HT1080 (cell line): ENCODE measurements at regions not wholly inside any gene's neighbourhood (a gene's known extent, or its start where the extent isn't known, plus 50 kb on each side); places are given as distances from the start of the nearest gene placed in this dataset.
"Not testable (repeated sequence)": the region's sequence is repeated elsewhere in the genome, so short reads cannot be mapped to it uniquely, and the experiment has no call there.

Source experiments
- DNase-seq: peaks from one replicate; pipeline ENCODE4 v3.0.0-alpha.2; 2015; ENCODE audit warnings: low read depth

DNA sequence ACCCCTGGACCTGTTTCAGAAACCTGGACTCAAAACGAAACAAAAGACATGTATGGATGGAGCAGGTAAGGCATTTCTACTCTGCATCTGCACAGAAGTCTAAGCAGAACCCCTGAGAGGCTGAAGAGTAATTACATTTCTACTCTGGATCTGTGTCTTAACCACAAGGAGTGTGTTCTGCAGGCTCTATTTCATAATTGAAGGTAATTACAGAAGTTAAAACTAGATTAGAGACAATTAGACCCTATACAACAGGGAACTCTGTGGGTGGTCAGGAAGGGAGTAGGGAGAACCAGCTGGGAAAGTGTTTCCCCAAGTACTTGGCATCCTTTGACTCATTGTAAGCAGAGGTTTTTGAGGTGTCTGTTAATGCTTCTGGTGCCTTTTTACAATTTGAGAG is 69.8 kb downstream of the IGSF1 start:
- DNase-seq = no peak

DNA sequence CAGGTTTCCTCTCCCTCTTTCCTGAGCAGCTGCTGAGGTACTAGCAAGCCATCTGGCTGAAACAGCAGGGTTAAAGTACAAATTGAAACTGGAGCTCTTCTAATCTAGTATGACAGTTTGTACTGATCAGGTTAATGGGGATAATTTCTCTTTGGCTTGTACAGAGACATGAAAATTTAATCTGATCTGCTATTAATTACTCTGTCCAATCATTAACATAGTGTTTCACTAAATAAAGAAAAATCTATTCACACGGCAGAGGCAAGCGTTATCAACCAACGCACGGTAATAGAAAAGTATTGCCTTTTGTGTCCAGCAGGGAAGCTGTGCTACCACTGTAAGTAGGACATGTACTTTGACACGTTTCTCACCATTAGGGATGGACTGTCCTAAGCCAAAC is 71.1 kb downstream of the IGSF1 start:
- DNase-seq = no peak

DNA sequence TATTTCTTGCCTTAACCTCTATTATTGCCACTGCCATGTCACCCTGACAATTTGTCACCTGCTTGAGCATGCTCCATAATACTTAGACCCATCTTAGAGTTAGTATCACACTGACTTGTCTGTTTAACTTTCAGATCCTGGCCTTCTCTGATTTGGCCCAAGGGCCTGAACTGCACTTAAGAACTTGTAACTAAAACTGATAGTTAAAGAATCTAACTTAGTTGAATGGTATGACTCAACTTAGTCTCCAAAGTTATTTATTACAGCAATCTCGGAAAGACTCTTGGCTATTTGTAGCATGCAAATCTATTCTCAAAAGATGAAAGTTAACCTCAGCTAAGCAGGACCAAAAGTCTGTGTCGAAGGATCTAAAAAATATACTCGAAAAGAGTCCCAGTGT is 72.3 kb downstream of the IGSF1 start:
- DNase-seq = no peak

DNA sequence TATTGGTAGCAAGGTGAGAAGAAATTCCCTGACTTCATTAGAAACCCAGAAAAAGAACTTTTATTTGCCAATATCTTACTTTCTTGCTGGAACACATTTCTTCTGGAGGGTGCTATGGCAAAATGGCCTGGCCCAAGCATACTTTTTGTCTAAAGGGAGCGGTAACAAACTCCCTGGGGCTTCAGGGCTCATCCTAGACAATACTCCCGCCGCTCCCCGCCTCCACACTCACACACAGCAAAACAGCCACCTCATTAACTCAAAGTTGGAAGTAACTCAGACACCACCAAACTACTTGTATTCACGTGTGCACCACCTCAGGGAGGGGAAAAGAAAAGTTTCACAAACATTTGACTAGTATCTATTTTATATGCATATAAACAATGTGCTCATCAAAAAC is 75.7 kb downstream of the IGSF1 start:
- DNase-seq = no peak

DNA sequence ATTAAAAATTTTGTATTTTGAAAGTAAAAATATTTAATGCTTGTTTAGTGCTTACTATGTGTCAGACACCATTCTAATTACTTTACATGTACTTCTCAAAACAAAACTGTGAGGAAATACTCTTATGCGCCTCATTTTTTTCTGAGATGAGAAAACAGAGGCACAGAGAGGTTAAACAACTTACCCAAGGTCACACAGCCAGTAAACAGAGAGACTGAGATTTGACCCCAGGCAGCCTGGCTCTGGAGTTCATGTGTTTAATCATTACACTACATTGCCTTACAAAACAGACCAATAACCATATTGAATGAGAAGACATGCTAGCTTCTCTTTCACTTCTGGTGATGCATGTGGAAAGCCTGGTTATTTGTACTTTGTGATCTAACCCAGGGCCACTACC is 86.3 kb downstream of the IGSF1 start:
- DNase-seq = no peak

DNA sequence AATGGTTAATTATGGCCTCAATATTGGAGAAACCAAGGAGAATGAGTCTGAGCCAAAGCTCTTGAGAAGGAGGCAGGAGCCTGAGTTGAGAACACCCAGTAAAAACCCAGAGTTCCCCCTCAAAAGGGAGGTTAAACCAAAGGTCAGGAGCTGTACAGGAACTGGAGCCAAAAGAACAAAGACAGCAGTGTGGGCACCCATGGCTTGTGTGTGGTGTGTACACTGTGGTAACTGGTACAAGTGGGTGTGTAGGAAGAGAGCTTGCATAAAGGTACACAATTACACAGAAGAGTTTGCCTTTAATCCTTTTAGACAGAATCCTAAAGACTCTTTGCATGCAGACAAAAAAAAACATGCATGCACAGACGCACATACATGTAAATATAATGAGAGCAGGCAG is 87.1 kb downstream of the IGSF1 start:
- no peak for DNase-seq

DNA sequence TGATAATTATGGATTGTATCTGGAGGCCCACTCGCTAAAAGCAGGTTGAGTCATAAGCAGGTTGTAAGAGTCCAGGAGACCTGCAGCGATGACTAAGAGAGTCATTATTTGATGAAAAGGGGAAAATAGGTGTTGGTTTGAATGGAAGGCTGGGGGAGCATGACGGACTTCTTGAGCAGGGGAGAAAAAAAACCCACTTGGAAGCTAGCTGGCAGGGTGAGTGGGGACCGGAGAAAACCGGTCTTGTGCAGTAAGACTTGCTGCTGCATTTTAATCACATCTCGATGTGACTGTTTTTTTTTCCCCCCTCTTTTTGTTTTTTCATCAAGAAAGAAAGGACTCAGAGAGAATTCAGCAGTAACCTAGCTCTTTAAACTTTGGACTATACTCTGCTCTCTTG is 90.0 kb downstream of the IGSF1 start:
- DNase-seq = peak; percentile 1

DNA sequence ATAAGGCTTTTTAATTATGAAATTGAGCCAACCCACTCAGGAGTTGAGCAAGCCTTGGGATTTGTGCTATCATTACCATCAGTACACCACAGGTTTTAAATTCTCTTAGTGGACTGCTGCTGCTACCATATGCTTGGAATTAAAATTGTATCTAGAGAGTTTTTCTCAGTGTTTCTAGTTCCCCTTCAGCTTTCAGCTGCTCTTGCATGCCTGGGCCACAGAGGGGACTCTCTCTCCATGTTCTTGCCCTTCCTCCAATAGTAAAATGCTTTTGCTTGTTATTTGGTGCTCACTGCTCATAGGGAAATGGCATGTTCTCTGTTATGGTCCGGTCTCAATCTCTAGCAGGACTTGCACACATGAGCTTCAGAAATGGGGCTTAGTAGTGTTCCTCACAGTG is 101.9 kb downstream of the IGSF1 start:
- no peak for DNase-seq

DNA sequence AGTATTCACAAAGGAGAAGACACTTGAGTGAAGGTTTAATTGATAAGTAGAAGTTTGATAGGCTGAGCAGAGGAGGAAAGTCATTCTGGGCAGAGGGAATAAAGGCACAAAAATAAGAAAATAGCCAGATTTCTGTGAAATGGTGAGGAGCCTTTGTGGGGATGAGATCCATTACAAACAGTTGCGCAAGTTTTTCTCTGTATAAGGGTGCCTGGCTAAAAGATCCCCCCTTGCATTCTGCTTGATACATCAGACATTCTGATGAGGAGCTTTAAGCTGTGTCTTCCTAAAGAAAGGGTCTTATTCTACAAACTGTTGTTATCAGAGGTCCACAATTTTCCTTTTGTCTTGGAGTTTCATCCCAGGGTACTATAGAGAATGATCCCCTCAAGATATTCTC is 112.0 kb downstream of the ARHGAP36 start:
- no peak for DNase-seq

DNA sequence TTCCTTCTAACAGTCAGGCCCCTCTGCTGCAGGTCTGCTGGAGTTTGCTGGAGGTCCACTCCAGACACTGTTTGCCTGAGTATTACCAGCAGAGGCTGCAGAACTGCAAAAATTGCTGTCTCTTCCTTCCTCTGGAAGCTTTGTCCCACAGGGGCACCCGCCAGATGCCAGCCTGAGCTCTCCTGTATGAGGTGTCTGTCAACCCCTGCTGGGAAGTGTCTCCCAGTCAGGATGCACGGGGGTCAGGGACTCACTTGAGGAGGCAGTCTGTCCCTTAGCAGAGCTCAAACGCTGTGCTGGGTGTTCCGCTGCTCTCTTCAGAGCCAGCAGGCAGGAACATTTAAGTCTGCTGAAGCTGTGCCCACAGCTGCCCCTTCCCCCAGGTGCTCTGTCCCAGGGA is 105.5 kb downstream of the ARHGAP36 start:
- DNase-seq = not testable (repeated sequence)

DNA sequence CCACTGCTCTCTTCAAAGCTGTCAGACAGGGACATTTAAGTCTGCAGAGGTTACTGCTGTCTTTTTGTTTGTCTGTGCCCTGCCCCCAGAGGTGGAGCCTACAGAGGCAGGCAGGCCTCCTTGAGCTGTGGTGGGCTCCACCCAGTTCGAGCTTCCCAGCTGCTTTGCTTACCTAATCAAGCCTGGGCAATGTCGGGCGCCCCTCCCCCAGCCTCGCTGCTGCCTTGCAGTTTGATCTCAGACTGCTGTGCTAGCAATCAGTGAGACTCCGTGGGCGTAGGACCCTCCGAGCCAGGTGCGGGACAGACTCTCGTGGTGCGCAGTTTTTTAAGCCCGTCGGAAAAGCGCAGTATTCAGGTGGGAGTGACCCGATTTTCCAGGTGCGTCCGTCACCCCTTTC is 99.5 kb downstream of the ARHGAP36 start:
- not testable (repeated sequence) for DNase-seq

DNA sequence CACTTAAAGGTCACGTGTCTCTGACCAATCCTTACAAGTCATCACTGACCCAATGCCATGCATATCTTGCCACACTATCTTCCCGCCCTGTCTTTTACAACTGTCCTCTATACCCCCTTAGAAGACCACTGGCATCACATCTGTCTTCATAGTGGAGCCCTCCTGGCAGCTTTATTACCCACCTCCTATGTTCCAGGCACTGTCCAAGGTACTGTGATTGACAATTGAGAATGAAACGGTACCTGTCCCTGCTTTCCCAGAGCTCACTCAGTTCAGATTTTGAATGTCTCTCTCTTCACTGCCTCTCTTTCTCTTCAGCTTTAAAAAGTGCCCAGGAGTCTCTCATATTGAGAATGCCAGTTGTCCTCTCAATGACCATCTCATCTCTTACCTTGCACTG is 88.6 kb downstream of the ARHGAP36 start:
- DNase-seq = no peak
